SK-N-MC (cell line): ENCODE measurements at regions not wholly inside any gene's neighbourhood (a gene's known extent, or its start where the extent isn't known, plus 50 kb on each side); places are given as distances from the start of the nearest gene placed in this dataset.

Experiments
- EZH2 ChIP-seq: fragments of 200-600 bp; sonication (generic); IDR thresholded peaks from one replicate; pipeline ENCODE4 v1.6.1; 2017; ENCODE audit warnings: antibody characterized with exemption
- POLR2AphosphoS5 ChIP-seq: IDR thresholded peaks from 2 replicates; pipeline ENCODE4 v1.6.1; 2012; ENCODE audit warnings: mild to moderate bottlenecking, low read depth, low read length, borderline replicate concordance

DNA sequence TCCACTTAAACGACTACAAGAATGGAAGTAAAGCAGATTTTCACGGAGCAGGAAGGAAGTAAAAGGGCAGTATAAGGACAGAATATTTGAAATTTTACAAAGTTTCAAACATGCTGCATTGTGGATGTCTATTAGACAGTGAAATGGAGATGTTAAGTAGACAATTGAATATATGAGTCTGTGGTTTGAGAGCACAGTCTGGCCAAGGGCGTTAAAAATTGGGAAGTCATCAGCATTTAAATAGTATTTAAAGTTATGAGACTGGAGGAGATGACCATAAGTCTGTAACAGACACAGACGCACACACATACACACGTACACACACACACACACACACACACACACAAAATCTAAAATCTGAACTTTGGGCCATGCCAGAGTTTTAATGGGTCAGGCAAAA lies 935.9 kb downstream of the EPHA3 start:
- no peak for TF ChIP-seq EZH2
- no peak for TF ChIP-seq POLR2AphosphoS5
